ENCODE measurements at regions not wholly inside any gene's neighbourhood (a gene's known extent, or its start where the extent isn't known, plus 50 kb on each side); places are given as distances from the start of the nearest gene placed in this dataset.
"Not testable (repeated sequence)": the region's sequence is repeated elsewhere in the genome, so short reads cannot be mapped to it uniquely, and the experiment has no call there.

- TF ChIP-seq CTCF (IDR thresholded peaks at IDR 0.05; ENCODE audit: low read depth, low read length); EZH2phosphoT487 (IDR thresholded peaks at IDR 0.05; ENCODE audit: low read depth): not testable (repeated sequence)
These were observed 200.8 kb upstream of the C1QTNF3 start for GRCh38 chr5:34243802-34244201.

Measured in OCI-LY3 (cell line).